GM13977 (cell line): ENCODE measurements at regions not wholly inside any gene's neighbourhood (a gene's known extent, or its start where the extent isn't known, plus 50 kb on each side); places are given as distances from the start of the nearest gene placed in this dataset.

Experiments
- DNase-seq: peaks from one replicate; pipeline ENCODE4 v3.0.0; 2012; ENCODE audit warnings: low spot score
- in situ Hi-C: fragments of 300-500 bp; cut with MboI; formaldehyde crosslinking; loops from one replicate; pipeline ENCODE4 v1.12.0; 2022; ENCODE audit warnings: low sequenced_read_pairs, low pct_unique_long_range_greater_than_20kb, mixed read lengths, inconsistent platforms; ENCODE audit not compliant: unreplicated experiment
- TF ChIP-seq, protein P1 (sequence below): IDR thresholded peaks from 2 replicates; pipeline ENCODE4 v1.5.1; 2012; ENCODE audit warnings: mild to moderate bottlenecking, control low read depth; ENCODE audit not compliant: insufficient read depth; ENCODE audit errors: extremely low read depth, missing control alignments

DNA sequence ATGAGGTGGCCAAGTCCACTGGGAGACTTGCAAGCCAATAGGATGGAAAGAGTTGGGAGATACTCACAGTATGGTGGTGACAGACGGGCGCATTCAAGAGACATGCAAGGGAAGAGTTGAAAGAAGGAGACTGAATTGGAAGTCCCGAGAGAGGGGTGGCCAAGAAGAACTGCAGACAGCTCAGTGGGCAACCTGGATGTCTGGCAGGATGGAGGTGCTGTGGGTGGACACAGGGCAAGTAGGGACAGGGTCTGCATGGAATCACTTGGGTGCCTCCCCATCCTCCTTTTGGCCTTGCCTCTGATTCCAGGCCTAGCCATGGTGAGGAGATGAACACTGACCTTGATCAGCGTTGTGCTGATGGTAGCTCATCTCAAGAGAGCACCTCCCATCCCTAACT lies 235.7 kb upstream of the COPS8 start:
- no peak for DNase-seq
- TF ChIP-seq, protein P1, sequence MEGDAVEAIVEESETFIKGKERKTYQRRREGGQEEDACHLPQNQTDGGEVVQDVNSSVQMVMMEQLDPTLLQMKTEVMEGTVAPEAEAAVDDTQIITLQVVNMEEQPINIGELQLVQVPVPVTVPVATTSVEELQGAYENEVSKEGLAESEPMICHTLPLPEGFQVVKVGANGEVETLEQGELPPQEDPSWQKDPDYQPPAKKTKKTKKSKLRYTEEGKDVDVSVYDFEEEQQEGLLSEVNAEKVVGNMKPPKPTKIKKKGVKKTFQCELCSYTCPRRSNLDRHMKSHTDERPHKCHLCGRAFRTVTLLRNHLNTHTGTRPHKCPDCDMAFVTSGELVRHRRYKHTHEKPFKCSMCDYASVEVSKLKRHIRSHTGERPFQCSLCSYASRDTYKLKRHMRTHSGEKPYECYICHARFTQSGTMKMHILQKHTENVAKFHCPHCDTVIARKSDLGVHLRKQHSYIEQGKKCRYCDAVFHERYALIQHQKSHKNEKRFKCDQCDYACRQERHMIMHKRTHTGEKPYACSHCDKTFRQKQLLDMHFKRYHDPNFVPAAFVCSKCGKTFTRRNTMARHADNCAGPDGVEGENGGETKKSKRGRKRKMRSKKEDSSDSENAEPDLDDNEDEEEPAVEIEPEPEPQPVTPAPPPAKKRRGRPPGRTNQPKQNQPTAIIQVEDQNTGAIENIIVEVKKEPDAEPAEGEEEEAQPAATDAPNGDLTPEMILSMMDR: no peak
- in situ Hi-C loops: no loop called here

DNA sequence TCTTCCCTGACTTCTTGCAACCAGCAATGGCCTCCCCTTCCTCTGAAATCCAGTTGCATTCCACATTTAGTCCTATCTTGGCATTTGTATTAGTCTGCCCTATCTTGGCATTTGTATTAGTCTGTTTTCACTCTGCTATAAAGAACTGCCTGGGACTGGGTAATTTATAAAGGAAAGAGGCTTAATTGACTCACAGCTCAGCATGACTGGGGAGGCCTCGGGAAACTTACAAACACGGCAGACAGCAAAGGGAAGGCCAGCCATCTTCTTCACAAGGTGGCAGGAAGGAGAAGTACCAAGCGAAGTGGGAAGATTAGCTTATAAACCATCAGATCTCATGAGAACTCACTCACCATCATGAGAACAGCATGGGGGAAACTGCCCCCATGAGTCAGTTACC lies 234.5 kb upstream of the COPS8 start:
- DNase-seq: no peak
- TF ChIP-seq, protein P1: no peak
- in situ Hi-C loops: no loop called here

DNA sequence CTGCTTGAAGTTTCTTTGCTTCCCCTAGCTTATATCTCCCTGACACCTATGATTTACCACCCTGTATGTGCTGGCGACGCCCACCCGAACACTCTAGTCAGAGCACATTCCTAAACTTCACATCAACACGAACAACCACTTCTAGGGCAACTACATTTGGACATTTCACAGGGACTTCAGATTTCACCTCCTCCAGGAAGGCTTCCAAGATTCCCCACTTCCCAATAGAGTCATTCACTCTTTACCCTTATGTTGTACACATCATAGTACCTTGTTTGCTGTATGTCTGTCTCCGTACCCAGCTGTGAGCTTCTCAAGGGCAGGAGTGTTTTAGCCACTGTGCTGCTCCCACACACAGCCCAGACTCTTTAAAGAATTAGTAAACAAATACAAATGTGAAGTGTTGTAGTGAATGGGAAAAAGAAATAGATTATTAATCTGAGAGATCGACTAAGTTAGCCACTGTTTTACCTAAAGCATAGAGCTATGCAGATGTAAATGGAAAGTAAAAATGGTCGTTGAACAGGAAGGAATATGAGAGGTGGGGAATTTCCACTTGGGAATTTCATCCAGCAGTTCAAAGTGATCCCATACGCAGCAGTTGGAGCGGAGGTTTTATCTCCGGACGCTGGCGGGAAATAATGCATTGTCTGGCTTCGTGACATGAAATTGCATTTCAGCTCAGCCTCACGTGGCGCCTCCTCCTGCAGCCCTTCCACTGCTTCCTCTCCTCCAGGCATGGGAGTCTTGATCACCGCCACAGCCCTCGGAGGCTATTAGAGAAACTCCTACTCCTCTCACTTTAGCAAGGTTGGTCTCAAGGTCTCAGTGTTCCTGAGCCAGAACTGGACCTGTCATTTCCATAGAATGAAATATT lies 233.4 kb upstream of the COPS8 start:
- no peak for DNase-seq
- in situ Hi-C loops: no loop called here
- TF ChIP-seq, protein P1: no peak

DNA sequence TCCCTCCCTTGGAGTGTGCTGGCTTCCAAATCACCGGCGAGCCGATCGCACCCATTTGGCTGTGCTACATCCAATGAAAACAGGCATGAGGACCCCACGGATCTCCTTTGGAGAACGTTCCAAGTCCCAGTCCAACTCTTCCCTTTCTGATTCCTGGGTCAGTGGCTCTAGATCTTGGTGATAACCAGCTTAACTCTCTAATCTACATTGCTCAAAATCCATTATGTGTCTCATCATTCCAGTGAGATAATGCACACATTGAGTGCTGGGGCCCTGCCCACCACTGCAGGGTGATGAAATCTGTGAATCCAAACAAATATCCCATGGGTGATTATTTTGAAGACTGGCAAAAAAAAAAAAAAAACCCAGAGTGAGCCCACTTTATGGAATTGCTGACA lies 232.7 kb upstream of the COPS8 start:
- in situ Hi-C loops: no loop called here
- TF ChIP-seq, protein P1: no peak
- DNase-seq: no peak

DNA sequence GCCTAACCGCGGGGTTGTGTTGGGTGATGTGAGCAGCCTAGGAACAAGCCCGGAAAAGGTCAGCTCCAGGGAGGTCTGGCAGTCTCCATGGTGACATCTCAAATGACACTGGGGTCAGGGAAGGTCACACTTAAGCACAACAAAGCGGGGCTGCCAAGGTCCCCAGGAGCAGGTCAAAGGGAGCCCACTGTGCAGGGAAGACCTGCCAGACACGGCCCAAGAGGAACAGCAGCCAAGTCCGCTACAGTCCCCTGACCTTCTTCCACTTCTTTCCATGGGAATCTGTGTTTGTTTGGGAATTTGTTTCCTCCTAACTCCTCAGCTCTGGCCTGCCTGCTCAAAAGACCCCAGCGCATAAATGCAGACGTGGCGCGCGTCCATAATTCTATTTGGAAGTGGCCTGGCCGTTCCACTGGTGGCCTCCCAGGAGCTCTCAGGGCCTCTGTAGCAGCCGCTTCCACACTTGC lies 232.1 kb upstream of the COPS8 start:
- TF ChIP-seq, protein P1: no peak
- in situ Hi-C loops: no loop called here
- no peak for DNase-seq

DNA sequence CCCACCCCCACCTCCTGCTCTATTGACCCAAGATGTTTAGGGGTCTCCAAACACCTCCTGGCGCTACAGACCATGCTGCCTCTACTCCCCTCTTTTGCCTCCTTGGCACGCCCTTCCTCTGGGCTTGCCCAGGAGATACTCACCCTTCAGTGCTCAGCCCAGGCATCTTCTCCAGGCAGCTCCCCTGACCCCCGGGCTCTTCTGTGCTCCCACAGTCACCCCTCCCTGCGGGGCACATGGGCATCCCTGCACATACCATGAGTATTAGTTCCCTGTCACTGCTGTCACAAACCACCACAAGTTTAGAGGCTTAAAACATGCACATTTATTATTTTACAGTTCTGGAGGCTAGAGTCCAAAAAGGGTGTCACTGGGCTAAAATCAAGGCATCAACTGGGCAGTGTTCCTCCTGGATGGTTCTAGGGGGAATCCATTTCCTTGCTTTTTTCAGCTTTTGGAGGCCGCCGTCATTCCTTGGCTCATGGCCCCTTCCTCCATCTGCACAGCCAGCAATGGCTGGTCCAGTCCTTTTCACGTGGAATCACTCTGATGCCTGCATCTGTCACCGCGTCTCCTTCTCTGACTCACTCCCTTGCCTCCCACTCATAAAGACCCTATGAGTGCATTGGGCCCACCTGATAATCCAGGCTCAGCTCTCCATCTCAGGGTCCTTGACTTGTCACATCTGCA lies 230.4 kb upstream of the COPS8 start:
- TF ChIP-seq, protein P1: no peak
- in situ Hi-C loops: no loop called here
- DNase-seq: no peak
